Renal cortex interstitium (tissue), 11 donors: ENCODE measurements at regions not wholly inside any gene's neighbourhood (a gene's known extent, or its start where the extent isn't known, plus 50 kb on each side); places are given as distances from the start of the nearest gene placed in this dataset.
"Not testable (repeated sequence)": the region's sequence is repeated elsewhere in the genome, so short reads cannot be mapped to it uniquely, and the experiment has no call there.

Experiments
- DNase-seq, 11 donors: peaks; one replicate each; pipeline ENCODE4 v3.0.0-alpha.2; 2013; ENCODE audit warnings: low read depth in 9 of 11, low spot score in 4 of 11; ENCODE audit errors: extremely low read depth in 1 of 11

DNA sequence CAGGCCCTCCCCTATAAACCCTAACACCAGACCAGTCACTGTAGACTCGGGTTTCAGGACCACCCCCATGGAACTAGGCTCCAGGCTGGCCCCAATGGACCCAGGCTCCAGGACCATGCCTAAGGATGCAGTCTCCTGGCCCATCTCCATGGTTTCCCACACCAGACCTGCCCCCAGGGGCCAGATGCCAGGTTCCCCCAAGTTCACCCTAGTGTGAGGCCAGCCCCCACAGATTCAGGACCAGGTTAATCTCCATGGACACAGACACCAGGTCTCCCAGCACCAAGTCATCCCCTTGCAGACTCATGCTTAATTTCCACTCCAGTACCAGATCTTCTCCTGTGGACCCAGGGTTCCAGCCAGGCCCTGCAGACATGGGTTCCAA, 103.8 kb upstream of the LANCL2 start:
- no peak for DNase-seq

DNA sequence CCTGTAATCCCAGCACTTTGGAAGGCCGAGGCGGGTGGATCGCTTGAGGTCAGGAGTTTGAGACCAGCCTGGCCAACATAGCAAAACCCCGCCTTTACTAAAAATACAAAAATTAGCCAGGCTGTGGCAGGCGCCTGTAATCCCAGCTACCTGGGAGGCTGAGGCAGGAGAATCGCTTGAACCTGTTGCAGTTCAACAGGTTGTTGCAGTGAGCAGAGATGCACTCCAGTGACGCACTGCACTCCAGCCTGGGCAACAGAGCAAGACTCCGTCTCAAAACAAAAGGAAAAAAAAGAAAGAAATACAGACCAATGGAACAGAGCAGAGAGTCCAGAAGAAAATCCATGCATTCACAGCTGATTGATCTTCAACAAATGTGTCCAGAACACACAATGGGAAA, 99.8 kb upstream of the LANCL2 start:
- DNase-seq = not testable (repeated sequence)

DNA sequence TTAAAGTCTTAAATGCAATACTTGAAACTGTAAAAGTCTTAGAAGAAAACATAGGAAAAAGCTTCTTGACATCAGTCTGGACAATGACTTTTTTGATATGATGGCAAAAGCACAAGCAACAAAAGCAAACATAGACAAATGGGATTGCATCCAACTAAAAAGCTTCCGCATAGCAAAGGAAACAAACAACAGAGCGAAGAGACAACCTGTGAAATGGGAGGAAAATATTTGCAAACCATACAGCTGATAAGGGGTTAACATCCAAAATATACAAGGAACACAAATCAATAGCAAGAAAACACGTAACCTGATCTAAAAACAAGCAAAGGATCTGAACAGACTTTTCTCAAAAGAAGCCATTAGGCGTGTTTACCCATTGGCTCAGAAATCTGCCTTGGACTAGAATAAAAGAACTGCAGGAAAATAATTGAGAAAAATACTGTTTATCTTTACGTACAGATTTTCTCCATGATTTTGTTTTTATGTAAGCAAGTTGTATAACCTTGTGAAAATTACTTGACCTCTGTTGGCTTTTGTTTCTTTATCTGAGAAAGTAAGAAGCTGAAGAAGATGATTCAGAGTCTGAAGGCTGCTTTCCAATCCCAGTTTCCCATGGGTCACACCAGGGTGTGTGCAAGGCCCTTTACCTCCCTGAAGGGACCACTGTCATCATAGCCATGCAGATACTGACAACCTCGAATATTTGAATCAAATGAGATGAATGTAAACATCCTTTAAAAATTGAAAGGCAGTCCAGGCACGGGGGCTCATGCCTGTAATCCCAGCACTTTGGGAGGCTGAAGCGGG, 99.1 kb upstream of the LANCL2 start:
- DNase-seq = no peak

DNA sequence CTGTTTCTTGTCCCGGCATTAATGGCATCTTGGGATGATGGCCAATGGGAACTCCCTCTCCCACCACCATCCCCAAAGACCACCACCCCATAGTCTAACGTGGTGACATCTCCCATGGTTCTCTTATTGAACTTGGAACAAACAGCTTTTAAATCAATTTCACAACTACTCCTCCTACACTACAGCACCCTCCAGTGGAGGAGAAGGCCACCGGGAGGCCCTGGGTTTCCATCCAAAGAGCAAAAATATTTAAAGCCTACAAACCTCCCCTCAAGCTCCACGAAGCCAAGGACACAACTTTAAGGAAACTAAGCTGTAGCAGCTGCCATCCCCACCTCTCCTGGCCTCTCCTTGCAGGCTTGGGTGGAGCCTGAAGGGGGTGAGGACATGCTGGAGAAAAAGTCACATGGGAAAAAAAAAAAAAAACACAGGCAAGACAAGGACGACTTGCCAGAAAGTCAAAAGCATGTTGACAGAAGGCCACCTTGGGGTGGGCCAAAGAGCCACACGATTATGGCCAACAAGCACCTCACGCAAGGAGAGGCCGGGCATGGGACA, 94.0 kb upstream of the LANCL2 start:
- DNase-seq = no peak

DNA sequence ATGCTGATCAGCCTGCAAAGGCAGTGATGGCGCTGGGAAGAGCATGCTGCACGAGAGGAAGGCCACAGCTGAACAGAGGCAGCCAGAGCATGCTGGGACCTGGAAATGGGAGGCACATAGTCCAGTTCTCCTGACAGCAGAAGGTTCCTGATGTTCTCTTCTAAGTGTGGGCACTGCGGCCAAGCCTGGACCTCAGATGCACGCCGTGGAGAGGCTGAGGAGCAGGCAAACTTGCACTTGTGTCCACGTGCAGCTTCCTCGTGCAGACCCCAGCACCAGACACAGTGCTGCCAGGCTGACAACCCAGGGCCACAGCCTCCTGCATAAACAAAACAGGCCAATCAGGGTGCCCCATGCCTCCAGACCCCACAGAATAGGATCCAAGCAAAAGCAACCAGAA, 93.5 kb upstream of the LANCL2 start:
- no peak for DNase-seq

DNA sequence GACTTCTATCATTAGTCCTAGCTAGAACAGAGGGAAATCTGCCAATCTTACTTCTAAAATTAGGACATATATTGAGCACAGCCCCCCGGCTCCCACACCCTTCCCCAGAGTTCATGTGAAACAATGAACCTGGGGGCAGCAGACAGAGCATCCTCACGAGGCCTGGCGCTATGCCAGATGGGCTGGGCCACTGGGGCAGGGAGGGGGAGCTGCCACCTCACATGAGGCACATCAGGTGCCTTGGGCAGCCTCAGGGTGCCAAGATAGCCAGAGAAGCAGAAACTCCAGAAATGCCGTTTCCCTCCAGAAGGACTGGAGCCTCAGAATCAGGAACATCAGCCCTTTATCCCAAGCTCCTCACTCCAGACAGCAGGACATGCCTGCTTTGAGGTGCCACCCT, 92.8 kb upstream of the LANCL2 start:
- no peak for DNase-seq

DNA sequence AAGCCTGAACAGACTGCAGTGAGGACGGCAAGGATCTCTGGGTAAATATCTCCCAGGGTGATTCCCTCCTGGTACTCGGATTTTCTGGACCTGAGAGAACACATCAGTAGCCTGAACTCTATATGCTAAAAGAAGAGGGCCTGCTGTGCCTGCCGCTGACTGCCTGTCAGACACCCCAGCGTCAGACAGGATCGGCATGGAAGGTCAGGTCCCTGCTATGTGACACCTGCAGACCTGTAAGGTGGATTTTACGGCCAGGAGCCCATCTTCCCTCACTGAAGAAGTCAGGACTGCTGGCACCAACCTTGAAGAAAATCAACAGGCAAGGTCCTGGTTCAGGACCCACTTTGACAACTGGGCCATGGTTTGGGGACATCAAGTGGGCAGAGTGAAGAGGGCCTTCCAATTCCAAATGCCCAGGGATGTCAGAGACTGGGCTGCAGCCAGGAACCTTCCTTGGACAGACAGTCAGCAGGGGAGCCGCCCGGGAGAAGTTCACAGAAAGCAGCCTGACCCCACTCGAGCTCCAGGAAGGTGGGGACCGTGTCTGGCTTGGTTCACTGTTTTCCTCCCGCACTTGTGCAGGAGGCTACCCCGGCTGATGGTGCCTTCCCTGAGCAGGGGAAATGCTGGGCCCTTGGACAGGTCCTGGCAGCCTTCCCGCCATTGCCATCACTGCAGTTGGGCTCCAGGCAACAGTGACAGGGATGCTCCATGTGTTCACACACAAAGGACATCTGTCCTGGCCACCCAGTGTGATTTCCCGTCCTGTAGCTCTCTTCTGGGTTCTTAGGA, 91.8 kb upstream of the LANCL2 start:
- no peak for DNase-seq

DNA sequence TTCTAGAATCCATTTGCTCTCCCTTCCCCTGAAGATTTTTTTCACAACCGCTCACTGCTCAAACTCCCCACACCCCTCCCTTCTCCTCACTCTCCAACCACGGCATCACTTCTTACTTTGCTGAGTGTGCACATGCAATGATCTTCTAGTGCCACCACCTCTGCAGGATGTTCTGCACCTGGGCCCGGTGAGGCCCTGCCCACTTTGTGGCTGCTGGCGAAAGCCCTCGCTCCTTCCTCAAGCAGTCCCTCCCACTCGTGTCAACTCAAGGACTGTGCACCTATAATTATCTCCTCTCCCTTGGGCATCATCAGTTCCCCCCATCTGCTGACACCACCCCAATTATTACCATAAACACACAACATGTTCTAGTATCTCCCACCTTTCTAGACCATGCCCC, 91.0 kb upstream of the LANCL2 start:
- DNase-seq = no peak

DNA sequence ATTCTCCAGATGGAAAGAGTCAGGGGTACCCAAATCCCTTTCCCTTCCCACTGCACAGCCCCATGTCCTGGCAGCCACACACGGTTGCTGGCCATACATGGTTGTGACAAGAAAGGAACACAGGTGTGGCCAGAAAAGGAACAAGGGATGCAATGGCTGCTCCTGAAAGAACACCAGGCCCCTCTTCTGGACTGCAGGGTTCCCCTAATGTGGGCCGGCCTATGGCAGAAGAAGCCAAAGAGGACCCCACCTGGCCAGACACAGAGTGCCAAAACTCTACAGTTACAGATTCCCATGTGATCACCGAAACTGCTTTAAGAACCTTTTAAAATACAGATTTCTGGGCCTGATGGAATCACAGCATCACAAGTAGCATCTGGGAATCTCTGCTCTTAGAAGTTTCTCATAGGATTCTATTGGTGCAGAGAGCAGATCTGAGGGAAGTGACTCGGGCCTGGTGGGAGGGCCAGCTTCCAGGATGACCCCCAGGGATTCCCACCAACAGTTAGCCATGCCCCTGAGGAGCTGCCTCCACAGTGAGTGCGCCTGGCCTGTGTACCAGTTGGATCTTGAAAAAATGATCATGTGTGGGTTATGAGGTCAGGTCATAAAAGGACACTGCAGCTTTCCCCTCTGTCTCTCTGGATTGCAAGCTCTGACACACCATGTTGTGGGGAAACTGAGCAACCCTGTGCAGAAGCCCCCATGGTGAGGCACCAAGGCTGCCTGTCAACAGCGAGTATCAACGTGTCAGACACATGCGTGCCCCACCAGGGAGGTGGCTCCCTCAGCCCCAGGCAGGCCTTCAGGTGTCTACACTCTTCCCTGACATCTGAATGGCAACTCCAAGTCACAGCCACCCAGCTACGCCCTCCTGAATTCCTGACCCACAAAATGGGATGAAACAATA, 89.6 kb upstream of the LANCL2 start:
- no peak for DNase-seq

DNA sequence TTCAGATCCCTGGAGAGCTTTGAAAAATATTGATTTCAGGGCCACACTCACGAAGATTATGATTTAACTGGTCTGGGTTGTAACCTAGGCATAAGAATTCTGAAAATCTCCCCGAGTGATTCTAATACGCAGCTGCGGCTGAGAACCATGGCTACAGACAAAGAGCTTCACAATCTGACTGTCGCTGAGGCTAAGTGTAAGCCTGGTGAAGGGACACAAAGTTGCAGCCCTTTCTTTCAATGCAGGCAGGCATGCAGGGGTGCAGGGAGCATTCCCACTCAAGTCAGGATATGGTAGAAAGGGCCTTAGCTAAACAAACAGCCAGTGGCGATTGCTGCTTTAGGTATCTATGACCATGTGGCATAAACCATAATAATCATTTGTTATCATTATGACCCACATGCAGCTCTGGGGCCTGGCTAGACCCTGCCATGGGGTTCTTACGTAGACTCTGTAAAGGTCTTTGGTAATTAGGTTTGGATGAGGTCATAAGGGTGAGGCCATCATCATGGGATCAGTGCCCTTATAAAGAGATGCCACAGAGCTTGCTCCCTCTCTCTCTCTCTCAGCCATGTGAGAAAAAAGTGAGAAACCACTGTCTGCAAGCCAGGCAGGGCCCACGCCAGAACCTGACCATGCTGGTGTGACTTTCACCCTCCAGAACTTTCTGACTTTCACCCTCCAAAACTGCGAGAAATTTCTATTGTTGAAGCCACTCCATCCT, 88.4 kb upstream of the LANCL2 start:
- no peak for DNase-seq

DNA sequence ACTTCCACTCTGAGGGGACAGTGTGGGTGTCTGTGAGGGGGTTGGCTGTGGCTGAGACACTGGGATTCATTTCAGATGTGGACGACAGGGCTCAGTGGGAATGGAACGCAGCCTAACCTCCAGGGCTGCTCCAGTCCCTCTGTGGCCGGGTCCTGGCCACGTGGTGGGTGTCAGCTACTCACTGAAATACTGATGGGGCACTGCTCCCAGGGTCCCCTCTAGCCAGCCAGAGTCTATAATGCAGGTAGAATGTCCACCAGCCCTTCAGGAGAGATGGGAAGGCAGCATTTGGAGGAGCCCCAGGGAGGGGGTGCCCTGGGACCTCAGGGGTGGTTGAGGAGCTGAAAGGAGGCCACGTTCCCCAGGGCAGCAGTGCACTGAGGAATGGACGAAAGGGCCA, 87.2 kb upstream of the LANCL2 start:
- DNase-seq = no peak

DNA sequence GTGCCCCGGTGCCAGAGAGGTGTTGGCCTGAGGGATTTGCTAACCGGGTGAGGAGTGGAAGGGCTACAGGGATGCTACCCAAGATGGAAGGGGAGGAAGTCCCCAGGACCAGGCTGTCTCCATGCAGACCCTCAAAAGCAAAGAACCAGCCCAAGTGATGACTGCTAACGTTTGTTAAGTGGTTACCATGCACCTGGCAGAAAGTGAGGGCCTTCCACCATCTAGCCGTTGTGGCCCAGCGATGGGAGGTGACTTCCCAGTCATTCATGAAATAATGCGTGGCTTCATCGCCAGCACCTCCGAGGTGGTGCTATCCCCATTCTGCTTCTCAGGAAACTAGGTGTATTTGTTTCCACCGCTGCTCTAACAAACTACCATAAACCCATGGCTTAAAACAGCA, 86.8 kb upstream of the LANCL2 start:
- no peak for DNase-seq

DNA sequence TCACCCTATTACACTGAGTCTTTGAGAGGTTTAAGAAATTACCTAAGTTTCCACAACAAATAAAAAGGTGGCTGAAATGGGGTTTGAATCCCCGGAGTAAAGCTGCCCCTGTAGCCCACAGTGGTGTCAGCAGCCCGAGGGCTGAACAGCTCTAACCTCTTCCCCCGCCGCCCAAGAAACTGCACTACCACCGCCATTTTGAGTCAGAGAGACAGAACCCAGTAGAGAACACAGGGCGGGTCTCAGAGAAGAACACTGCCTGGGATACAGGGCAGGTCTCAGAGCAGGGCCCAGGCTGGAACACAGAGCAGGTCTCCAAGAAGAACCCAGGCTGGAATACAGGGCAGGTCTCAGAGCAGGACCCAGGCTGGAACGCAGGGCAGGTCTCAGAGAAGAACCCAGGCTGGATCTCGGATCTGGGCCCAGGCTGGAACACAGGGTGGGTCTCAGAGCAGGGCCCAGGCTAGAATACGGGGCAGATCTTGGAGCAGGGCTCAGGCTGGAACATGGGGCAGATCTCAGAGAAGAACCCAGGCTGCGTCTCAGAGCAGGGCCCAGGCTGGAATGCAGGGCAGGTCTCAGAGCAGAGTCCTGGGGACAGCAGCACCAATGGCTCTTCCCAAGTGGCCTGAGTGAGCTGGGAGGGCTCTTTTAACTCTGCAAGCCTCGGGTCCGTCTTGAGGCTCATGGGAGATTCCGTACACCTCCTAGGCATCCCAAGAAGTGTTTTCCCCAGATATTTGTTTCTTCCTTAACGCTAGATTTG, 85.9 kb upstream of the LANCL2 start:
- no peak for DNase-seq

DNA sequence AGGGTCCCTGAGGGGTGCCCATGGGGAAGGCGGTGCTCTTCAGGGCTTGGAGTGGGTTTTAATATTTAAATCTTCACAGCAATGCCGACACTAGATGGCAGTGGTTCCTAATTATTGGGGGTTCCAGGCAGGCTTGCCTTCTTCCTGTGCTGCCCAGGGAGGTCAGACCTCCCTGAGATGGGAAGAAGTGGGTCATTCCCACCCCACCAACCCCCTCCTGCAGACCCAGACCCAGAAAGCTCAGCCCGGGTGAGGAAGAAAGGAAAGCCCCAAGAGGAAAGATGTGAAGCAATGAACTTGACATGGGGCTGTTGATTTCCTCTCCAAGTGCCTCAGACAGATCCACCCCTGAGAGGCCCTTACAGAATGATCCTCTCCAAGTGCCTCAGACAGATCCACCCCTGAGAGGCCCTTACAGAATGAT, 85.1 kb upstream of the LANCL2 start:
- DNase-seq = peak; percentile 44 to 77 (median 53)

DNA sequence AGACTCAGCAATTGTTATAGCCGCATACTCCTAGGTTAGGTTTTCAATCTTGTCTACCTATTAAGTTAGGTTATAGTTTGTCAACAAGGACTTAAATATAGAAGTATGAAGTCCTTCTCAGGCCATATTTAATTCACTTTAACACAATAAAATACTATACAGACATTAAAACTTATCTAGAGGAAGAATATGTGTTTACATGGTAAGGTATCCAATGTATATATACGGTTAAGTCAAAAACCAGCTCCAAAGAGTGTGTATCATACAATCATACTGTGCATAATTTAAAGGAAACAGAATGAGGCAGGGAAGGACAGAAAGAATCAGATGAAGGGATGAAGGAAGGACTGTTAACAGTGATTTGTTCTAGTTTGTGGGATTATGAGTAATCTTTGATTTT, 79.5 kb upstream of the LANCL2 start:
- DNase-seq = no peak

DNA sequence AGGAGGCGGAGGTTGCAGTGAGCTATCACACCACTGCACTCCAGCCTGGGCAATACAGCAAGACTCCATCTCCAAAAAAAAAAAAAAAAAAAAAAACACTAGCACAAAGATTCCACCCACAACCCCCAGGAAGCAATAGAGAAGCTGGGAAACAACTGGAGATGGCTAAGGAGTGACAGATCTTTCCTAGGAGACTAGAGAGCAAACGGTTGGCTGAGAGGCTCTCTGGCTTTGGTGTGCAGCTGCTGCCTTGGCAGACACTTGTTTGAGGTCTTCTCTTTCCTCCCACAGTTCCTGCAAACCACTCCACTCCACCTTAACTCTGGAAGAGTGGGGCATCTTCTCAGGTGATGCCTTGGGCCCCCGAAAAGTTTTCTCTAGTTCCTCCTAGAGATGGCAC, 78.5 kb upstream of the LANCL2 start:
- no peak for DNase-seq

DNA sequence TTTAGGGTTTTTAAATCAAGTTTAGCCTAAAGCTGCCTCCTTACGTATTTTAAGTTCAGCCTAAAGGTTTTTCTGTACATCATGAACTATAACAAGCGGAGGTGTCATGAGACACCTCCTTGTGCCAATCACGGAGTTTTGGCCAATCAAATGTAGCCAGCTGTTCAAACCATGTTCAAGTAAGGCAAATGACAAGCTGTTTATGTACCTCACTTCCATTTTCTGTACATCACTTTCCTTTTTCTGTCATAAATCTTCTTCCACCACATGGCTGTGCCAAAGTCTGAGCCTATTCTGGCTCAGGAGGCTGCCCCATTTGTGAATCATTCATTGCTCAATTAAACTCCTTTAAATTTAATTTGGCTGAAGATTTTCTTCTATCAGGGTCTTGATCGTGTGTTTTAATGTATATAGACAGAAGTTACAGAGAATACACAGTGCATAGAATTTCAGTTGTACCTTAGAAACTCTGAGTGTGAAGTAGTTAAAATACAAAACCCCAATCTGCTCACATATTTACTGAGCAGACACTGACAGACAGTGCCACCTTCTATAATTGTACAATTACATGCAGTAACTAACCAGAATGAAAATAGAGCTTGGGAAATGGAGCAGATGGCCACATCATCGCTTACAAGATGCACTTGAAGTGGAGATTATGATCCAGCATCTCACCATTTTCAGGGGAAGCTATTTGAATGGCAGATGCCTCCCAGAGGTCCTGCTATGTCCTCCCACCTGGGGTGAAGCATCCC, 76.9 kb upstream of the LANCL2 start:
- no peak for DNase-seq
